ENCODE measurements at regions not wholly inside any gene's neighbourhood (a gene's known extent, or its start where the extent isn't known, plus 50 kb on each side); places are given as distances from the start of the nearest gene placed in this dataset.

- TF ChIP-seq CTCF (IDR thresholded peaks at IDR 0.05; ENCODE audit: insufficient read depth, low read depth, low read length), result no peak
- no peak for TF ChIP-seq EZH2 (IDR thresholded peaks at IDR 0.05; ENCODE audit: insufficient read depth, low read length)
Observed at GRCh38 chr11:39932966-39933365, 1526.5 kb downstream of the LRRC4C start.
